ENCODE measurements at regions not wholly inside any gene's neighbourhood (a gene's known extent, or its start where the extent isn't known, plus 50 kb on each side); places are given as distances from the start of the nearest gene placed in this dataset.

- in situ Hi-C loops (cut with MboI; ENCODE audit: low sequenced_read_pairs) (no loop called here), intact Hi-C loops (cut with micrococcal nuclease) (no loop called here), dilution Hi-C loops (cut with HindIII; ENCODE audit: low sequenced_read_pairs, unreplicated experiment) (no loop called here)
- H2BK15ac ChIP-seq (ENCODE audit: low read depth, low read length), result no peak overlapping the region
- H3K4me2 ChIP-seq (ENCODE audit: low read depth, low read length), result no peak overlapping the region
- H3K18ac ChIP-seq (ENCODE audit: low read depth, low read length), result no peak overlapping the region
- no peak overlapping the region for H3K14ac ChIP-seq (replicated peaks; ENCODE audit: low read depth, low read length)
- no peak overlapping the region for H2BK5ac ChIP-seq (ENCODE audit: low read depth, low read length, poor library complexity, severe bottlenecking)
- H4K8ac ChIP-seq (ENCODE audit: low read depth in 2 of 2, low read length in 2 of 2), result no peak overlapping the region
- no peak for TF ChIP-seq USF2 (IDR thresholded peaks at IDR 0.05; ENCODE audit: low read depth, low read length)
- TF ChIP-seq CTCF (conservative IDR thresholded peaks at IDR 0.05; ENCODE audit: low read depth, low read length), result no peak
- no peak for TF ChIP-seq SMC3 (IDR thresholded peaks at IDR 0.05; ENCODE audit: low read depth, low read length)
- TF ChIP-seq MAFK (IDR thresholded peaks at IDR 0.05; ENCODE audit: low read depth, low read length), result no peak
- no peak for TF ChIP-seq POLR2A (IDR thresholded peaks at IDR 0.05; ENCODE audit: low read depth, low read length)
- no peak for TF ChIP-seq RCOR1 (IDR thresholded peaks at IDR 0.05; ENCODE audit: insufficient replicate concordance, low read length)
- no peak for TF ChIP-seq ELK1 (IDR thresholded peaks at IDR 0.05; ENCODE audit: borderline replicate concordance, low read depth, low read length)
- no peak for TF ChIP-seq MAZ (IDR thresholded peaks at IDR 0.05; ENCODE audit: borderline replicate concordance, low read depth, low read length)
- TF ChIP-seq RFX5 (IDR thresholded peaks at IDR 0.05; ENCODE audit: low read depth, low read length), result no peak
- no peak for TF ChIP-seq CEBPB (IDR thresholded peaks at IDR 0.05; ENCODE audit: low read depth, low read length)
- no peak for TF ChIP-seq RAD21 (IDR thresholded peaks at IDR 0.05; ENCODE audit: low read length)
- TF ChIP-seq MXI1 (IDR thresholded peaks at IDR 0.05; ENCODE audit: borderline replicate concordance, low read depth, low read length), result no peak
- no peak for TF ChIP-seq FOS (IDR thresholded peaks at IDR 0.05; ENCODE audit: low read depth, low read length)
- TF ChIP-seq BHLHE40 (IDR thresholded peaks at IDR 0.05; ENCODE audit: low read depth, low read length), result no peak
- no peak for TF ChIP-seq NFE2L2 (IDR thresholded peaks at IDR 0.05; ENCODE audit: low read depth, low read length)
- no peak overlapping the region for H2AFZ ChIP-seq (replicated peaks; ENCODE audit: low read length, poor library complexity)
- no peaks in the 10 kb centered on the region for H3K9me3 ChIP-seq (ENCODE audit: control insufficient read depth, insufficient read depth, low read length)
- H3K27ac ChIP-seq (ENCODE audit: insufficient read depth, low read length), result no peak overlapping the region
- H4K20me1 ChIP-seq (ENCODE audit: insufficient read depth, low read length), result no peaks in the 10 kb centered on the region
- no peak for ATAC-seq (ENCODE audit: low read depth)
- ChIA-PET CTCF (no interaction called here), POLR2A (ENCODE audit: unreplicated experiment) (no interaction called here)
- H3K23ac ChIP-seq (ENCODE audit: low read depth, low read length), result no peak overlapping the region
- H3K4ac ChIP-seq (ENCODE audit: low read depth, low read length), result no peak overlapping the region
- H3K4me1 ChIP-seq (ENCODE audit: control insufficient read depth, insufficient read depth, low read length), result no peaks in the 10 kb centered on the region
- H2AK5ac ChIP-seq (ENCODE audit: low read depth, low read length), result no peak overlapping the region
- no TSS peak for BruUV-seq (replicated peaks)
- no peak overlapping the region for H3K56ac ChIP-seq (ENCODE audit: extremely low read depth, insufficient read depth, low read length)
- no peaks in the 10 kb centered on the region for H3K36me3 ChIP-seq (ENCODE audit: control insufficient read depth, insufficient read depth, low read length)
- no peak overlapping the region for H3K9ac ChIP-seq (ENCODE audit: low read depth, low read length)
- DNase-seq, result no peak
- no peak overlapping the region for H3K4me3 ChIP-seq (ENCODE audit: insufficient read depth, low read depth, low read length)
- H2BK20ac ChIP-seq (ENCODE audit: low read depth, low read length), result no peak overlapping the region
- no peak overlapping the region for H2AK9ac ChIP-seq (replicated peaks; ENCODE audit: low read depth, low read length, poor library complexity)
- no CpG with 5 or more reads among the region's 3 CpGs for WGBS, 2 experiments (ENCODE audit: extremely low coverage in 2 of 2, insufficient read length in 1 of 2)
- H3K9me1 ChIP-seq (ENCODE audit: insufficient read depth, low read length), result no peaks in the 10 kb centered on the region
- peaks cover 1% of the 10 kb centered on the region; the same call in 1 of the 2 replicates for H3K27me3 ChIP-seq (ENCODE audit: control insufficient read depth, insufficient read depth, low read length)
- H4K5ac ChIP-seq (ENCODE audit: low read depth, low read length), result no peak overlapping the region
- no peak overlapping the region for H4K91ac ChIP-seq (ENCODE audit: insufficient read depth, low read depth, low read length)
- no peaks in the 10 kb centered on the region for H3K79me1 ChIP-seq (ENCODE audit: low read depth in 1 of 2, low read length in 2 of 2)
- no peak overlapping the region for H2BK120ac ChIP-seq (ENCODE audit: low read depth, low read length)
These were observed 73.3 kb upstream of the ATIC start for GRCh38 chr2:215238485-215239098.
